HFF-Myc (cell line): ENCODE measurements at regions not wholly inside any gene's neighbourhood (a gene's known extent, or its start where the extent isn't known, plus 50 kb on each side); places are given as distances from the start of the nearest gene placed in this dataset.
"Not testable (repeated sequence)": the region's sequence is repeated elsewhere in the genome, so short reads cannot be mapped to it uniquely, and the experiment has no call there.

ENCODE experiments used
- DNase-seq: peaks from one replicate; pipeline ENCODE4 v3.0.0-alpha.2; 2011; ENCODE audit warnings: low read depth; ENCODE audit errors: extremely low read depth
- H3K4me3 ChIP-seq: replicated peaks from 2 replicates; pipeline ENCODE4 v1.5.1; 2011; ENCODE audit warnings: low read depth, mild to moderate bottlenecking, control low read depth, low read length
- CTCF ChIP-seq: IDR thresholded peaks from 2 replicates; pipeline ENCODE4 v1.5.1; 2012; ENCODE audit warnings: mild to moderate bottlenecking, low read depth, low read length, control low read depth; ENCODE audit errors: missing control alignments

DNA sequence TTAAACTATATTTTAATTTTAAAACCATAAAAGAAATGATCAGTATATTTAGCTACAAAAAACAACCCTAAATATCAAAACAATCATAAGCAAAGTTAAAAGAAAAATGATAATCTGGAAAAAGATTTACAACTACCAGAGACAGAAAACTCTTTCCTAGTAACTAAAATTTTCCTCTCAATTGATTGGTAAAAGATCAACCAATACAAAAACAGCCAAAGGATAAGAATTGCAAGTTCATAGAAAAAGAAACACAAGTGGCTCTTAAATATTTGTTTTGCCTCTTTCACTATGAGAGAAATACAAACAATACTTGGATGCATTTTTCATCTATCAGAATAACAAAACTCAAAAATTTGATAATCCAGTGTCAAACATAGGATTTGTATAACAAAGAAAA is 101.8 kb upstream of the ZC3H15 start:
- H3K4me3 ChIP-seq: no peak overlapping the region
- TF ChIP-seq CTCF: no peak
- no peak for DNase-seq

GRCh38 chr2:186385638-186386201 is 100.3 kb upstream of the ZC3H15 start:
- not testable (repeated sequence) for H3K4me3 ChIP-seq, DNase-seq

- no peak overlapping the region for H3K4me3 ChIP-seq
- no peak for DNase-seq
- TF ChIP-seq CTCF: no peak
Measured at GRCh38 chr2:186399082-186399644, 86.9 kb upstream of the ZC3H15 start.

DNA sequence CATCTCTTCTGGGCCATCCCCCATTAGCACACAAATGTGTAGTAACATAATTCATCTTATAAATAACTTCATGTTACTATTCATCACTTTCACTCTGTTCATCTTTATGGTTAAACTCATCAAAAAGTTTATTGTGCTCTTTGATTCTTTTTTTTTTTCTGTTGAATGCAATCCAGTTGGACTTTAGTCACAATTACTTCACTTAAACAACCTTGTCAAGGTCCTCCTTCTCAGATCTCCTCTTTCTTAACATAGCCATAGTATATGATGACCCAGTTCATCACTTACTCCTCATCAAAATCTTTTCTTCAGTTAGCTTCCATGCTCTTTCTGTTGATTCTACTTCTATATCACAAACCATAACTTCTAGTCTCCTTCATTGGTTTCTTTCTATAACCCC is 80.2 kb upstream of the ZC3H15 start:
- H3K4me3 ChIP-seq: no peak overlapping the region
- no peak for DNase-seq
- TF ChIP-seq CTCF: no peak

DNA sequence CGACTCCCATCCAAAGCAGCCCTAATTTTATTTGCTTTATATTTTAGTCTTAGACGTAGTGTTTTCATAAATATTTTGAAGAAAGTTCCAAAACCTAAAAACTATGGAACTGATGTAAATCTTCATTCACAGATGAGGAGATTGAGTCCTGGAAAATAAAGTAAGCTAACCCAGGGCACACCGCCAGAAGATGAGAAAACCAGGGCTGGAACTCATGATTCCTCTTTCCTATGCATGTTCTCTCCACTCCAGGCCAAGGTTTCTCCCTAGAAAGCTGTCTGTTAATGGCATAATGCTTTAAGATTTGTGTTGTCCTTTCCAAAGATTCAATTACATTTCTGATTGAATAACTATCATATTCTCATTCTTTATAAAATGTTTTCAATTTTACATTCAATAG is 78.4 kb upstream of the ZC3H15 start:
- TF ChIP-seq CTCF: no peak
- DNase-seq: no peak
- no peak overlapping the region for H3K4me3 ChIP-seq

DNA sequence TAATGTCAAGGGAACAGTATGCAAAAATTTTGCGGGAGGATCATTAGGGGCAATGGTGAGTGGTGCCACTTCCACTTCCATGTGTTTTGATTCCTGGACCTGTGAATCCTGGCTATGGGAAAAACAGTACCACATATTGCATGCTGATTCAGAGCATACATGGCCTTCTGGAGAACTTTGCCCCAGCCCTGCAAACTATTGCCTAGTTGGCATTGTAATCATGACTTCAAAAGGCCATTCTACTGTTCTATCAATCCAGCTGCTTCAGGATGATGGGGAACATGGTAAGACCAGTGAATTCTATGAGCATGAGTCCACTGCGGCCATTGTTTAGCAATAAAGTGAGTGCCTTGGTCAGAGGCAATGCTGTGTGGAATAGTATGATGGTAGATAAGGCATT is 75.3 kb upstream of the ZC3H15 start:
- no peak for TF ChIP-seq CTCF
- H3K4me3 ChIP-seq: no peak overlapping the region
- no peak for DNase-seq

GRCh38 chr2:186422226-186422625 is 63.8 kb upstream of the ZC3H15 start:
- TF ChIP-seq CTCF: no peak
- peak; percentile 35 for DNase-seq
- no peak overlapping the region for H3K4me3 ChIP-seq
